WTC11 (cell line): ENCODE measurements at regions not wholly inside any gene's neighbourhood (a gene's known extent, or its start where the extent isn't known, plus 50 kb on each side); places are given as distances from the start of the nearest gene placed in this dataset.

ENCODE experiments used
- ATAC-seq: fragments of 200-7000 bp; cut with Tn5 transposase; 2 replicates; pipeline ENCODE4 v1.10.0; 2021; ENCODE audit warnings: mild to moderate bottlenecking, moderate library complexity
- CTCF ChIA-PET: fragments of 300-600 bp; sonication (Branson Sonifier 250); formaldehyde crosslinking; loops from one replicate; lab custom pipeline; 2021; ENCODE audit warnings: antibody characterized with exemption; lab: Charles Lee
- POLR2A ChIA-PET: fragments of 350-600 bp; sonication (Branson Sonifier 250); formaldehyde crosslinking; loops from one replicate; lab custom pipeline; 2021; ENCODE audit warnings: antibody characterized with exemption; lab: Charles Lee
- DNase-seq: peaks from one replicate; pipeline ENCODE4 v3.0.0; 2021; ENCODE audit warnings: low spot score
- H3K27ac Mint-ChIP-seq: 2 replicates; pipeline ENCODE4 v1.8.0; 2021; ENCODE audit warnings: mixed read lengths
- H3K27me3 Mint-ChIP-seq: 2 replicates; pipeline ENCODE4 v1.8.0; 2021; ENCODE audit warnings: low read depth, mild to moderate bottlenecking, moderate library complexity, mixed read lengths
- H3K36me3 Mint-ChIP-seq: 2 replicates; pipeline ENCODE4 v1.8.0; 2021; ENCODE audit warnings: mixed read lengths
- H3K4me1 Mint-ChIP-seq: 2 replicates; pipeline ENCODE4 v1.8.0; 2022; ENCODE audit warnings: mixed read lengths
- H3K4me3 Mint-ChIP-seq: 2 replicates; pipeline ENCODE4 v1.8.0; 2021; ENCODE audit warnings: mild to moderate bottlenecking, moderate library complexity, mixed read lengths
- H3K9me3 Mint-ChIP-seq: 2 replicates; pipeline ENCODE4 v1.8.0; 2021; ENCODE audit warnings: mixed read lengths
- ATF1 ChIP-seq: sonication (generic); formaldehyde crosslinking; IDR thresholded peaks from 2 replicates; pipeline ENCODE4 v1.8.1; 2023; ENCODE audit warnings: mild to moderate bottlenecking, moderate library complexity, missing genetic modification reagents
- EMX1 ChIP-seq: fragments of 250-450 bp; sonication (Bioruptor Pico); IDR thresholded peaks from 2 replicates; pipeline ENCODE4 v1.8.0; 2021; ENCODE audit warnings: mild to moderate bottlenecking
- FOXJ3 ChIP-seq: sonication (generic); formaldehyde crosslinking; IDR thresholded peaks from 2 replicates; pipeline ENCODE4 v1.9.0; 2021; ENCODE audit warnings: missing genetic modification reagents, mild to moderate bottlenecking, borderline replicate concordance
- MXD4 ChIP-seq: fragments of 250-450 bp; sonication (Bioruptor Pico); IDR thresholded peaks from 2 replicates; pipeline ENCODE4 v1.8.0; 2021; ENCODE audit warnings: mild to moderate bottlenecking, moderate library complexity, borderline replicate concordance
- NR2C2 ChIP-seq: sonication (generic); formaldehyde crosslinking; IDR thresholded peaks from 2 replicates; pipeline ENCODE4 v1.8.0; 2022; ENCODE audit warnings: mild to moderate bottlenecking, missing genetic modification reagents
- ZNF317 ChIP-seq: sonication (generic); formaldehyde crosslinking; IDR thresholded peaks from 2 replicates; pipeline ENCODE4 v1.8.1; 2023; ENCODE audit warnings: low read depth, mild to moderate bottlenecking, moderate library complexity, missing genetic modification reagents, borderline replicate concordance
- ZNF416 ChIP-seq: fragments of 250-450 bp; sonication (Bioruptor Pico); IDR thresholded peaks from 2 replicates; pipeline ENCODE4 v1.9.0; 2021; ENCODE audit warnings: mild to moderate bottlenecking, inconsistent platforms
- ZNF423 ChIP-seq: fragments of 250-450 bp; sonication (Bioruptor Pico); IDR thresholded peaks from 2 replicates; pipeline ENCODE4 v2.1.2; 2022; ENCODE audit warnings: mild to moderate bottlenecking, moderate library complexity
- ZNF671 ChIP-seq: fragments of 250-450 bp; sonication (Bioruptor Pico); IDR thresholded peaks from 2 replicates; pipeline ENCODE4 v1.8.0; 2021; ENCODE audit warnings: mild to moderate bottlenecking
- TF ChIP-seq, protein P1 (sequence below): fragments of 250-450 bp; sonication (Bioruptor Pico); IDR thresholded peaks from 2 replicates; pipeline ENCODE4 v1.9.0; 2021; ENCODE audit warnings: mild to moderate bottlenecking
- TF ChIP-seq, protein P2 (sequence below): sonication (generic); formaldehyde crosslinking; IDR thresholded peaks from 2 replicates; pipeline ENCODE4 v1.8.1; 2022; ENCODE audit warnings: mild to moderate bottlenecking, missing genetic modification reagents, moderate library complexity, borderline replicate concordance
- TF ChIP-seq, protein P3 (sequence below): sonication (generic); formaldehyde crosslinking; IDR thresholded peaks from 2 replicates; pipeline ENCODE4 v1.8.0; 2022; ENCODE audit warnings: missing genetic modification reagents
- TF ChIP-seq, protein P4 (sequence below): sonication (generic); formaldehyde crosslinking; IDR thresholded peaks from 2 replicates; pipeline ENCODE4 v1.8.1; 2022; ENCODE audit warnings: low read depth, mild to moderate bottlenecking, moderate library complexity, missing genetic modification reagents, borderline replicate concordance
- TF ChIP-seq, protein P5 (sequence below): fragments of 250-450 bp; sonication (Bioruptor Pico); IDR thresholded peaks from 2 replicates; pipeline ENCODE4 v1.9.0; 2021; ENCODE audit warnings: mild to moderate bottlenecking, borderline replicate concordance
- TF ChIP-seq, protein P6 (sequence below): sonication (generic); formaldehyde crosslinking; IDR thresholded peaks from 2 replicates; pipeline ENCODE4 v1.8.1; 2022; ENCODE audit warnings: missing genetic modification reagents, borderline replicate concordance
- TF ChIP-seq, protein P7 (sequence below): fragments of 250-450 bp; sonication (Bioruptor Pico); IDR thresholded peaks from 2 replicates; pipeline ENCODE4 v1.9.0; 2021; ENCODE audit warnings: mild to moderate bottlenecking

DNA sequence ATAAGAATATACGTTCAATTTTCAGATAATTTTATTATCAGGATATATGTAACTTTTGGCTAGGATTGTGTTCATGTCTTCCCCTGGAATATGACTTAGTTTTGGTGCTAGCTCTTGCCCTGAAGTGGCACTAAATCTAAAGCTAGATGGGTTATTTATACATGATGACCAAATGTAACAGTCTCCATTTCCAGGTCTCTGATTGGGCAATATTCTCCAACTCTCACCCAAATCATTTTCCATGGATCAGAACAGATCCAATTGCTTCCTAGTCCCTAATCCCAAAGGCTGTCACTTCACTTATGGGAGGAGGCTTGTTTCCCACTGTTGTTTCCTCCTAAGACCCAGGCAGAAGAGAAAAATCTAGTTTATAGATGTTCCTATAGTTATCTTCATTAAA is 274.6 kb upstream of the SLC16A7 start (continued):
- TF ChIP-seq, protein P1, sequence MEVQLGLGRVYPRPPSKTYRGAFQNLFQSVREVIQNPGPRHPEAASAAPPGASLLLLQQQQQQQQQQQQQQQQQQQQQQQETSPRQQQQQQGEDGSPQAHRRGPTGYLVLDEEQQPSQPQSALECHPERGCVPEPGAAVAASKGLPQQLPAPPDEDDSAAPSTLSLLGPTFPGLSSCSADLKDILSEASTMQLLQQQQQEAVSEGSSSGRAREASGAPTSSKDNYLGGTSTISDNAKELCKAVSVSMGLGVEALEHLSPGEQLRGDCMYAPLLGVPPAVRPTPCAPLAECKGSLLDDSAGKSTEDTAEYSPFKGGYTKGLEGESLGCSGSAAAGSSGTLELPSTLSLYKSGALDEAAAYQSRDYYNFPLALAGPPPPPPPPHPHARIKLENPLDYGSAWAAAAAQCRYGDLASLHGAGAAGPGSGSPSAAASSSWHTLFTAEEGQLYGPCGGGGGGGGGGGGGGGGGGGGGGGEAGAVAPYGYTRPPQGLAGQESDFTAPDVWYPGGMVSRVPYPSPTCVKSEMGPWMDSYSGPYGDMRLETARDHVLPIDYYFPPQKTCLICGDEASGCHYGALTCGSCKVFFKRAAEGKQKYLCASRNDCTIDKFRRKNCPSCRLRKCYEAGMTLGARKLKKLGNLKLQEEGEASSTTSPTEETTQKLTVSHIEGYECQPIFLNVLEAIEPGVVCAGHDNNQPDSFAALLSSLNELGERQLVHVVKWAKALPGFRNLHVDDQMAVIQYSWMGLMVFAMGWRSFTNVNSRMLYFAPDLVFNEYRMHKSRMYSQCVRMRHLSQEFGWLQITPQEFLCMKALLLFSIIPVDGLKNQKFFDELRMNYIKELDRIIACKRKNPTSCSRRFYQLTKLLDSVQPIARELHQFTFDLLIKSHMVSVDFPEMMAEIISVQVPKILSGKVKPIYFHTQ (CRISPR knock-in tag): peak; percentile 89

DNA sequence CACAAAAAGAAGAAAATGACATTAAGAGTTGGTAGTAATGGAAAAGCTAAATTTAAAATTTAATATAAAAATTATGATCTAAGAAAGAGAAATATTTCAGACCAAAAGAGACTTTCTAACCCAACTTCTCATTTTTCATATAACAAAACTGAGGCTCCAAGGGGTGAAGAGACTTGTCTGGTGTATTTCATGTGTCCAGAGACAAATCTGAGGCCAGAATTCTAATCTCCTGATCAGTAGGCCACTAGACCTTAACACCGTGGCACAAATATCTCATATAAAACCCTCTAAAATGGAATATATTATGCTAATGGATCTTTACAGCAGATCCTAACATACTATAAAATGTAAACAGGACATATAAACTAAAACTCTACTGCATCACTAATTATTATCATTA is 275.7 kb upstream of the SLC16A7 start:
- no peaks in the 10 kb centered on the region for H3K9me3 Mint-ChIP-seq
- ChIA-PET CTCF (interaction anchor here (1.1 kb wide), 1 partner anchor 155 kb away, joined by 3 read pairs; no protein-coding TSS in a partner anchor), POLR2A (no interaction called here)
- H3K4me1 Mint-ChIP-seq: peaks cover 34% of the 10 kb centered on the region
- ATAC-seq (no peak), DNase-seq (no peak)
- no peak overlapping the region for H3K4me3 Mint-ChIP-seq
- H3K27me3 Mint-ChIP-seq: peaks cover 13% of the 10 kb centered on the region
- H3K36me3 Mint-ChIP-seq: peaks cover 5% of the 10 kb centered on the region
- peak overlapping the region; percentile 83 for H3K27ac Mint-ChIP-seq
- TF ChIP-seq, protein P2, sequence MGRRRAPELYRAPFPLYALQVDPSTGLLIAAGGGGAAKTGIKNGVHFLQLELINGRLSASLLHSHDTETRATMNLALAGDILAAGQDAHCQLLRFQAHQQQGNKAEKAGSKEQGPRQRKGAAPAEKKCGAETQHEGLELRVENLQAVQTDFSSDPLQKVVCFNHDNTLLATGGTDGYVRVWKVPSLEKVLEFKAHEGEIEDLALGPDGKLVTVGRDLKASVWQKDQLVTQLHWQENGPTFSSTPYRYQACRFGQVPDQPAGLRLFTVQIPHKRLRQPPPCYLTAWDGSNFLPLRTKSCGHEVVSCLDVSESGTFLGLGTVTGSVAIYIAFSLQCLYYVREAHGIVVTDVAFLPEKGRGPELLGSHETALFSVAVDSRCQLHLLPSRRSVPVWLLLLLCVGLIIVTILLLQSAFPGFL (CRISPR knock-in tag): no peak
- TF ChIP-seq ZNF317 (CRISPR knock-in tag) (no peak), NR2C2 (CRISPR knock-in tag) (no peak), ZNF423 (CRISPR knock-in tag) (no peak), ATF1 (CRISPR knock-in tag) (no peak), ZNF671 (CRISPR knock-in tag) (0 out of 2 replicates have a peak, but pooled peaks have one; percentile 19), ZNF416 (peak; percentile 29; the same call in 1 of the 2 replicates), FOXJ3 (CRISPR knock-in tag) (no peak), MXD4 (CRISPR knock-in tag) (no peak), EMX1 (no peak)
- TF ChIP-seq, protein P3, sequence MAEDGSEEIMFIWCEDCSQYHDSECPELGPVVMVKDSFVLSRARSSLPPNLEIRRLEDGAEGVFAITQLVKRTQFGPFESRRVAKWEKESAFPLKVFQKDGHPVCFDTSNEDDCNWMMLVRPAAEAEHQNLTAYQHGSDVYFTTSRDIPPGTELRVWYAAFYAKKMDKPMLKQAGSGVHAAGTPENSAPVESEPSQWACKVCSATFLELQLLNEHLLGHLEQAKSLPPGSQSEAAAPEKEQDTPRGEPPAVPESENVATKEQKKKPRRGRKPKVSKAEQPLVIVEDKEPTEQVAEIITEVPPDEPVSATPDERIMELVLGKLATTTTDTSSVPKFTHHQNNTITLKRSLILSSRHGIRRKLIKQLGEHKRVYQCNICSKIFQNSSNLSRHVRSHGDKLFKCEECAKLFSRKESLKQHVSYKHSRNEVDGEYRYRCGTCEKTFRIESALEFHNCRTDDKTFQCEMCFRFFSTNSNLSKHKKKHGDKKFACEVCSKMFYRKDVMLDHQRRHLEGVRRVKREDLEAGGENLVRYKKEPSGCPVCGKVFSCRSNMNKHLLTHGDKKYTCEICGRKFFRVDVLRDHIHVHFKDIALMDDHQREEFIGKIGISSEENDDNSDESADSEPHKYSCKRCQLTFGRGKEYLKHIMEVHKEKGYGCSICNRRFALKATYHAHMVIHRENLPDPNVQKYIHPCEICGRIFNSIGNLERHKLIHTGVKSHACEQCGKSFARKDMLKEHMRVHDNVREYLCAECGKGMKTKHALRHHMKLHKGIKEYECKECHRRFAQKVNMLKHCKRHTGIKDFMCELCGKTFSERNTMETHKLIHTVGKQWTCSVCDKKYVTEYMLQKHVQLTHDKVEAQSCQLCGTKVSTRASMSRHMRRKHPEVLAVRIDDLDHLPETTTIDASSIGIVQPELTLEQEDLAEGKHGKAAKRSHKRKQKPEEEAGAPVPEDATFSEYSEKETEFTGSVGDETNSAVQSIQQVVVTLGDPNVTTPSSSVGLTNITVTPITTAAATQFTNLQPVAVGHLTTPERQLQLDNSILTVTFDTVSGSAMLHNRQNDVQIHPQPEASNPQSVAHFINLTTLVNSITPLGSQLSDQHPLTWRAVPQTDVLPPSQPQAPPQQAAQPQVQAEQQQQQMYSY (CRISPR knock-in tag): no peak
- TF ChIP-seq, protein P4, sequence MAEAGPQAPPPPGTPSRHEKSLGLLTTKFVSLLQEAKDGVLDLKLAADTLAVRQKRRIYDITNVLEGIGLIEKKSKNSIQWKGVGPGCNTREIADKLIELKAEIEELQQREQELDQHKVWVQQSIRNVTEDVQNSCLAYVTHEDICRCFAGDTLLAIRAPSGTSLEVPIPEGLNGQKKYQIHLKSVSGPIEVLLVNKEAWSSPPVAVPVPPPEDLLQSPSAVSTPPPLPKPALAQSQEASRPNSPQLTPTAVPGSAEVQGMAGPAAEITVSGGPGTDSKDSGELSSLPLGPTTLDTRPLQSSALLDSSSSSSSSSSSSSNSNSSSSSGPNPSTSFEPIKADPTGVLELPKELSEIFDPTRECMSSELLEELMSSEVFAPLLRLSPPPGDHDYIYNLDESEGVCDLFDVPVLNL (CRISPR knock-in tag): no peak
- TF ChIP-seq, protein P1 (CRISPR knock-in tag): peak; percentile 55; the same call in 1 of the 2 replicates
- TF ChIP-seq, protein P5, sequence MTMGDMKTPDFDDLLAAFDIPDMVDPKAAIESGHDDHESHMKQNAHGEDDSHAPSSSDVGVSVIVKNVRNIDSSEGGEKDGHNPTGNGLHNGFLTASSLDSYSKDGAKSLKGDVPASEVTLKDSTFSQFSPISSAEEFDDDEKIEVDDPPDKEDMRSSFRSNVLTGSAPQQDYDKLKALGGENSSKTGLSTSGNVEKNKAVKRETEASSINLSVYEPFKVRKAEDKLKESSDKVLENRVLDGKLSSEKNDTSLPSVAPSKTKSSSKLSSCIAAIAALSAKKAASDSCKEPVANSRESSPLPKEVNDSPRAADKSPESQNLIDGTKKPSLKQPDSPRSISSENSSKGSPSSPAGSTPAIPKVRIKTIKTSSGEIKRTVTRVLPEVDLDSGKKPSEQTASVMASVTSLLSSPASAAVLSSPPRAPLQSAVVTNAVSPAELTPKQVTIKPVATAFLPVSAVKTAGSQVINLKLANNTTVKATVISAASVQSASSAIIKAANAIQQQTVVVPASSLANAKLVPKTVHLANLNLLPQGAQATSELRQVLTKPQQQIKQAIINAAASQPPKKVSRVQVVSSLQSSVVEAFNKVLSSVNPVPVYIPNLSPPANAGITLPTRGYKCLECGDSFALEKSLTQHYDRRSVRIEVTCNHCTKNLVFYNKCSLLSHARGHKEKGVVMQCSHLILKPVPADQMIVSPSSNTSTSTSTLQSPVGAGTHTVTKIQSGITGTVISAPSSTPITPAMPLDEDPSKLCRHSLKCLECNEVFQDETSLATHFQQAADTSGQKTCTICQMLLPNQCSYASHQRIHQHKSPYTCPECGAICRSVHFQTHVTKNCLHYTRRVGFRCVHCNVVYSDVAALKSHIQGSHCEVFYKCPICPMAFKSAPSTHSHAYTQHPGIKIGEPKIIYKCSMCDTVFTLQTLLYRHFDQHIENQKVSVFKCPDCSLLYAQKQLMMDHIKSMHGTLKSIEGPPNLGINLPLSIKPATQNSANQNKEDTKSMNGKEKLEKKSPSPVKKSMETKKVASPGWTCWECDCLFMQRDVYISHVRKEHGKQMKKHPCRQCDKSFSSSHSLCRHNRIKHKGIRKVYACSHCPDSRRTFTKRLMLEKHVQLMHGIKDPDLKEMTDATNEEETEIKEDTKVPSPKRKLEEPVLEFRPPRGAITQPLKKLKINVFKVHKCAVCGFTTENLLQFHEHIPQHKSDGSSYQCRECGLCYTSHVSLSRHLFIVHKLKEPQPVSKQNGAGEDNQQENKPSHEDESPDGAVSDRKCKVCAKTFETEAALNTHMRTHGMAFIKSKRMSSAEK (CRISPR knock-in tag): no peak
- TF ChIP-seq, protein P6, sequence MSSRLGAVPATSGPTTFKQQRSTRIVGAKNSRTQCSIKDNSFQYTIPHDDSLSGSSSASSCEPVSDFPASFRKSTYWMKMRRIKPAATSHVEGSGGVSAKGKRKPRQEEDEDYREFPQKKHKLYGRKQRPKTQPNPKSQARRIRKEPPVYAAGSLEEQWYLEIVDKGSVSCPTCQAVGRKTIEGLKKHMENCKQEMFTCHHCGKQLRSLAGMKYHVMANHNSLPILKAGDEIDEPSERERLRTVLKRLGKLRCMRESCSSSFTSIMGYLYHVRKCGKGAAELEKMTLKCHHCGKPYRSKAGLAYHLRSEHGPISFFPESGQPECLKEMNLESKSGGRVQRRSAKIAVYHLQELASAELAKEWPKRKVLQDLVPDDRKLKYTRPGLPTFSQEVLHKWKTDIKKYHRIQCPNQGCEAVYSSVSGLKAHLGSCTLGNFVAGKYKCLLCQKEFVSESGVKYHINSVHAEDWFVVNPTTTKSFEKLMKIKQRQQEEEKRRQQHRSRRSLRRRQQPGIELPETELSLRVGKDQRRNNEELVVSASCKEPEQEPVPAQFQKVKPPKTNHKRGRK (CRISPR knock-in tag): no peak
- TF ChIP-seq, protein P7, sequence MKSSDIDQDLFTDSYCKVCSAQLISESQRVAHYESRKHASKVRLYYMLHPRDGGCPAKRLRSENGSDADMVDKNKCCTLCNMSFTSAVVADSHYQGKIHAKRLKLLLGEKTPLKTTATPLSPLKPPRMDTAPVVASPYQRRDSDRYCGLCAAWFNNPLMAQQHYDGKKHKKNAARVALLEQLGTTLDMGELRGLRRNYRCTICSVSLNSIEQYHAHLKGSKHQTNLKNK: peak; percentile 77; the same call in 1 of the 2 replicates
